ENCODE measurements at regions not wholly inside any gene's neighbourhood (a gene's known extent, or its start where the extent isn't known, plus 50 kb on each side); places are given as distances from the start of the nearest gene placed in this dataset.

DNA sequence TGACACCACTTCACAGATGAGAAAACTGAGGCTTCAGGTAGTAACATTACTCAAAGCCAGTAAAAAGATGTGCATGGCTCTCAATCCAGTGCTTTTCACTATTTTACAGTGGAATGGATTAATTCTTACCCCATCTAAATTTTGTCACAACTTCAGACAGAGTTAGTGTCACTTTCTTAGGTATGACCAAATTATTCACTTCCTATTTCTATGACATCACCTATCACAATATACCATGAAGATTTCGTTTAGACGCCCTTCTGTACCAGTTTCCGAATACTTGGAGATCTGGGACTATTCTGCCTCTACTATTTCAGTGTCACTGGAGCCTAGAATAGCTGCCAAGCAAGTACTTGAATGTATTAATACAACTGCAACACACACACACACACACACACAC lies 437.5 kb downstream of the KLF12 start:
- no peak overlapping the region for H3K27ac ChIP-seq (ENCODE audit: low read depth in 1 of 2, low read length in 2 of 2)
- DNase-seq: no peak
- no peak overlapping the region for H3K9ac ChIP-seq (ENCODE audit: insufficient read depth, low read length, poor library complexity, severe bottlenecking)
- no peak overlapping the region for H2AFZ ChIP-seq (ENCODE audit: insufficient read depth, low read depth, low read length, poor library complexity, severe bottlenecking)
- Mint-ChIP-seq H3K4me1 (no peaks in the 10 kb centered on the region), H3K27ac (no peak overlapping the region), H3K4me3 (no peak overlapping the region), H3K36me3 (no peaks in the 10 kb centered on the region), H3K9me3 (peaks cover 0 to 2% (median 0%) of the 10 kb centered on the region in 7 donors), H3K27me3 (ENCODE audit: low read depth in 3 of 3) (peaks cover 0 to 2% (median 0%) of the 10 kb centered on the region in 3 donors)
- no peaks in the 10 kb centered on the region for H3K36me3 ChIP-seq (replicated peaks in 1 of 2; ENCODE audit: control insufficient read depth in 1 of 2, insufficient read depth in 2 of 2, low read length in 2 of 2)
- no peaks in the 10 kb centered on the region for H3K79me2 ChIP-seq (ENCODE audit: insufficient read depth, low read length)
- no peaks in the 10 kb centered on the region for H3K4me1 ChIP-seq (ENCODE audit: control insufficient read depth in 1 of 2, insufficient read depth in 2 of 2, low read length in 2 of 2)
- WGBS (ENCODE audit: insufficient coverage): 100% methylated on average over 1 of the region's 3 CpGs
- TF ChIP-seq, protein P1, sequence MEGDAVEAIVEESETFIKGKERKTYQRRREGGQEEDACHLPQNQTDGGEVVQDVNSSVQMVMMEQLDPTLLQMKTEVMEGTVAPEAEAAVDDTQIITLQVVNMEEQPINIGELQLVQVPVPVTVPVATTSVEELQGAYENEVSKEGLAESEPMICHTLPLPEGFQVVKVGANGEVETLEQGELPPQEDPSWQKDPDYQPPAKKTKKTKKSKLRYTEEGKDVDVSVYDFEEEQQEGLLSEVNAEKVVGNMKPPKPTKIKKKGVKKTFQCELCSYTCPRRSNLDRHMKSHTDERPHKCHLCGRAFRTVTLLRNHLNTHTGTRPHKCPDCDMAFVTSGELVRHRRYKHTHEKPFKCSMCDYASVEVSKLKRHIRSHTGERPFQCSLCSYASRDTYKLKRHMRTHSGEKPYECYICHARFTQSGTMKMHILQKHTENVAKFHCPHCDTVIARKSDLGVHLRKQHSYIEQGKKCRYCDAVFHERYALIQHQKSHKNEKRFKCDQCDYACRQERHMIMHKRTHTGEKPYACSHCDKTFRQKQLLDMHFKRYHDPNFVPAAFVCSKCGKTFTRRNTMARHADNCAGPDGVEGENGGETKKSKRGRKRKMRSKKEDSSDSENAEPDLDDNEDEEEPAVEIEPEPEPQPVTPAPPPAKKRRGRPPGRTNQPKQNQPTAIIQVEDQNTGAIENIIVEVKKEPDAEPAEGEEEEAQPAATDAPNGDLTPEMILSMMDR (IDR thresholded peaks at IDR 0.05): no peak
- no peak overlapping the region for H3K4me2 ChIP-seq (replicated peaks; ENCODE audit: extremely low read depth, low read length, poor library complexity, severe bottlenecking)
- H3K4me3 ChIP-seq (replicated peaks in 1 of 3; ENCODE audit: low read depth in 2 of 3, low read length in 3 of 3): no peak overlapping the region
- H3K27me3 ChIP-seq (ENCODE audit: control insufficient read depth in 2 of 2, insufficient read depth in 2 of 2, low read length in 2 of 2): no peaks in the 10 kb centered on the region
- intact Hi-C loops (cut with micrococcal nuclease): no loop called here
- H4K20me1 ChIP-seq (ENCODE audit: insufficient read depth, low read length): no peaks in the 10 kb centered on the region
- no peaks in the 10 kb centered on the region for H3K9me3 ChIP-seq (replicated peaks in 1 of 2; ENCODE audit: control insufficient read depth in 1 of 2, insufficient read depth in 1 of 2, low read length in 2 of 2)

DNA sequence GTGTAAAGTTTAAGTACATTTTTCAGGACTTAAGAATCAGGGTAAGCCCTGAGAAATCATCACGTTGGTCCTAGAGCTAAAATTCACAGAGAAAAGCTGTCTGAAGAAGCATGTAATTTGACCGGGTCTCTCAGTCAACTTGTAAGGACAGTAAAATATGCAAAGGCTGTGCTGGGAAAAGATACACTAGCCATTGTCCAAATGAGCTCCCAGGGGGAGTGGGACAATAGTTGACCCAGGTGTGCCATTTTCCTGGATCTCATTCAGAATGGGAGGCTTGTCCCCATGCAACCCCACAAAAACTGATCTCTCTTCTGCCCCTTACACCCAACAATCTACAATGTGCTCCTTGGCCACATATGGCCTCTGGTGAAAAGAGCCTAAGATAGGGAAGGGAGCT lies 437.9 kb downstream of the KLF12 start:
- no peak overlapping the region for H2AFZ ChIP-seq (ENCODE audit: insufficient read depth, low read depth, low read length, poor library complexity, severe bottlenecking)
- Mint-ChIP-seq H3K36me3 (no peaks in the 10 kb centered on the region), H3K4me1 (no peaks in the 10 kb centered on the region), H3K27me3 (ENCODE audit: low read depth in 3 of 3) (peaks cover 0 to 2% (median 0%) of the 10 kb centered on the region in 3 donors), H3K9me3 (peaks cover 0 to 2% (median 0%) of the 10 kb centered on the region in 7 donors), H3K4me3 (no peak overlapping the region), H3K27ac (no peak overlapping the region)
- H3K27me3 ChIP-seq (ENCODE audit: control insufficient read depth in 2 of 2, insufficient read depth in 2 of 2, low read length in 2 of 2): no peaks in the 10 kb centered on the region
- no peak overlapping the region for H3K4me3 ChIP-seq (replicated peaks in 1 of 3; ENCODE audit: low read depth in 2 of 3, low read length in 3 of 3)
- intact Hi-C loops (cut with micrococcal nuclease): no loop called here
- no peaks in the 10 kb centered on the region for H3K9me3 ChIP-seq (replicated peaks in 1 of 2; ENCODE audit: control insufficient read depth in 1 of 2, insufficient read depth in 1 of 2, low read length in 2 of 2)
- no peak overlapping the region for H3K9ac ChIP-seq (ENCODE audit: insufficient read depth, low read length, poor library complexity, severe bottlenecking)
- H4K20me1 ChIP-seq (ENCODE audit: insufficient read depth, low read length): no peaks in the 10 kb centered on the region
- no peak overlapping the region for H3K27ac ChIP-seq (ENCODE audit: low read depth in 1 of 2, low read length in 2 of 2)
- DNase-seq: no peak
- H3K79me2 ChIP-seq (ENCODE audit: insufficient read depth, low read length): no peaks in the 10 kb centered on the region
- TF ChIP-seq, protein P1 (IDR thresholded peaks at IDR 0.05): no peak
- no peaks in the 10 kb centered on the region for H3K36me3 ChIP-seq (replicated peaks in 1 of 2; ENCODE audit: control insufficient read depth in 1 of 2, insufficient read depth in 2 of 2, low read length in 2 of 2)
- H3K4me2 ChIP-seq (replicated peaks; ENCODE audit: extremely low read depth, low read length, poor library complexity, severe bottlenecking): no peak overlapping the region
- 100% methylated on average over 1 of the region's 2 CpGs for WGBS (ENCODE audit: insufficient coverage)
- no peaks in the 10 kb centered on the region for H3K4me1 ChIP-seq (ENCODE audit: control insufficient read depth in 1 of 2, insufficient read depth in 2 of 2, low read length in 2 of 2)

All from CD14-positive monocyte (primary cell).